HL-60 (cell line): ENCODE measurements at regions not wholly inside any gene's neighbourhood (a gene's known extent, or its start where the extent isn't known, plus 50 kb on each side); places are given as distances from the start of the nearest gene placed in this dataset.

Source experiments
- DNase-seq, 2 experiments: peaks; one replicate each; pipeline ENCODE4 v3.0.0-alpha.2; 2010 to 2020; ENCODE audit warnings: low read depth in 1 of 2, low spot score in 1 of 2
- H3K27ac ChIP-seq: fragments of 250-450 bp; sonication (Bioruptor Pico); replicated peaks from 2 replicates; pipeline ENCODE4 v1.5.1; 2020; ENCODE audit warnings: mild to moderate bottlenecking, moderate library complexity
- H3K27me3 ChIP-seq: fragments of 250-450 bp; sonication (Bioruptor Pico); 2 replicates; pipeline ENCODE4 v1.5.1; 2021; ENCODE audit warnings: mild to moderate bottlenecking, moderate library complexity; ENCODE audit not compliant: insufficient read depth, poor library complexity, severe bottlenecking
- H3K4me3 ChIP-seq: replicated peaks from 2 replicates; pipeline ENCODE4 v1.5.1; 2011; ENCODE audit warnings: mild to moderate bottlenecking, control low read depth, low read length; ENCODE audit not compliant: insufficient read depth
- GABPA ChIP-seq: IDR thresholded peaks from 2 replicates; pipeline ENCODE4 v1.6.1; 2012; ENCODE audit warnings: low read depth
- POLR2AphosphoS5 ChIP-seq: IDR thresholded peaks from 2 replicates; pipeline ENCODE4 v1.6.1; 2012; ENCODE audit warnings: low read depth
- REST ChIP-seq: IDR thresholded peaks from 2 replicates; pipeline ENCODE4 v1.6.1; 2012; ENCODE audit warnings: low read depth; ENCODE audit not compliant: insufficient replicate concordance
- SPI1 ChIP-seq: IDR thresholded peaks from 2 replicates; pipeline ENCODE4 v1.6.1; 2012; ENCODE audit warnings: low read depth, mild to moderate bottlenecking, borderline replicate concordance
- TF ChIP-seq, protein P1 (sequence below): IDR thresholded peaks from one replicate; pipeline ENCODE4 v1.5.1; 2011; ENCODE audit warnings: low read length, control low read depth, inconsistent platforms; ENCODE audit not compliant: insufficient read depth

- TF ChIP-seq SPI1, result no peak
- Histone ChIP-seq H3K27me3 (no peaks in the 10 kb centered on the region), H3K4me3 (no peak overlapping the region), H3K27ac (no peak overlapping the region)
- no peak for DNase-seq
Observed at GRCh38 chr4:100707786-100708185, 190.0 kb upstream of the EMCN start.

- TF ChIP-seq SPI1 (no peak), GABPA (no peak), REST (no peak), POLR2AphosphoS5 (no peak)
- TF ChIP-seq, protein P1, sequence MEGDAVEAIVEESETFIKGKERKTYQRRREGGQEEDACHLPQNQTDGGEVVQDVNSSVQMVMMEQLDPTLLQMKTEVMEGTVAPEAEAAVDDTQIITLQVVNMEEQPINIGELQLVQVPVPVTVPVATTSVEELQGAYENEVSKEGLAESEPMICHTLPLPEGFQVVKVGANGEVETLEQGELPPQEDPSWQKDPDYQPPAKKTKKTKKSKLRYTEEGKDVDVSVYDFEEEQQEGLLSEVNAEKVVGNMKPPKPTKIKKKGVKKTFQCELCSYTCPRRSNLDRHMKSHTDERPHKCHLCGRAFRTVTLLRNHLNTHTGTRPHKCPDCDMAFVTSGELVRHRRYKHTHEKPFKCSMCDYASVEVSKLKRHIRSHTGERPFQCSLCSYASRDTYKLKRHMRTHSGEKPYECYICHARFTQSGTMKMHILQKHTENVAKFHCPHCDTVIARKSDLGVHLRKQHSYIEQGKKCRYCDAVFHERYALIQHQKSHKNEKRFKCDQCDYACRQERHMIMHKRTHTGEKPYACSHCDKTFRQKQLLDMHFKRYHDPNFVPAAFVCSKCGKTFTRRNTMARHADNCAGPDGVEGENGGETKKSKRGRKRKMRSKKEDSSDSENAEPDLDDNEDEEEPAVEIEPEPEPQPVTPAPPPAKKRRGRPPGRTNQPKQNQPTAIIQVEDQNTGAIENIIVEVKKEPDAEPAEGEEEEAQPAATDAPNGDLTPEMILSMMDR, result no peak
- DNase-seq, result no peak
- Histone ChIP-seq H3K27ac (no peak overlapping the region), H3K27me3 (no peaks in the 10 kb centered on the region), H3K4me3 (no peak overlapping the region)
Observed at GRCh38 chr4:100696531-100696930, 178.7 kb upstream of the EMCN start.

DNA sequence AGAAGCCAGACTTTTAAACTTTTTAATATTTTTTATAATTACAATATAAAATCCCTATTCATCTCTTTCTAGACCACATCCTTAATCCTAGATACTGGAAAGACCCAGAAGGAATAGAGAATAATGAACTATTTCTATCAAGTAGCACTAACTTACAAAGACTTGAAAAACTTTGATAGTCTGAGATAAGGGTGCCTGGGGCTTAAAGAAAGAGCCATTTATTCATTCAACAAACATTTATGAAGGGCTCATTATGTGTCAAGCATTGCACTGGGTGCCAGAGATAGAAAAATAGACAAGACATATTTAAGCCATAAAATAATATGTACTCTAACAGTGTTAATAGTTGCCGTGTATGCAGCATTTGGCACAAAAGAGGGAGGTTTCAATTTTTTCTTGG lies 178.0 kb upstream of the EMCN start:
- Histone ChIP-seq H3K27ac (no peak overlapping the region), H3K4me3 (no peak overlapping the region), H3K27me3 (no peaks in the 10 kb centered on the region)
- DNase-seq, result no peak
- TF ChIP-seq SPI1 (no peak), POLR2AphosphoS5 (no peak), REST (no peak), GABPA (no peak)
- TF ChIP-seq, protein P1, result no peak

- TF ChIP-seq POLR2AphosphoS5, result no peak
- TF ChIP-seq, protein P1, result no peak
- H3K27me3 ChIP-seq, result no peaks in the 10 kb centered on the region
Observed at GRCh38 chr4:100695039-100695654, 177.3 kb upstream of the EMCN start.

More at GRCh38 chr4:100695039-100695654, 177.3 kb upstream of the EMCN start:
- Histone ChIP-seq H3K27ac (no peak overlapping the region), H3K4me3 (no peak overlapping the region)
- DNase-seq, result no peak
